CD4-positive, alpha-beta T cell (primary cell): ENCODE measurements at regions not wholly inside any gene's neighbourhood (a gene's known extent, or its start where the extent isn't known, plus 50 kb on each side); places are given as distances from the start of the nearest gene placed in this dataset.

ENCODE experiments used
- ATAC-seq: fragments of 200-7000 bp; cut with Tn5 transposase; one replicate; pipeline ENCODE4 v1.10.0; 2022; ENCODE audit warnings: mild to moderate bottlenecking; ENCODE audit not compliant: poor library complexity
- CTCF ChIA-PET: fragments of 350-600 bp; sonication (Branson Sonifier 250); formaldehyde crosslinking; loops from one replicate; lab custom pipeline; 2021; ENCODE audit warnings: antibody characterized with exemption, inconsistent platforms; lab: Charles Lee
- POLR2A ChIA-PET: fragments of 350-600 bp; sonication (Branson Sonifier 250); formaldehyde crosslinking; loops from one replicate; lab custom pipeline; 2021; ENCODE audit warnings: antibody characterized with exemption, inconsistent platforms; lab: Charles Lee
- DNase-seq, 14 experiments: peaks; one replicate each; pipeline ENCODE4 v3.0.0-alpha.2; 2013 to 2020; ENCODE audit warnings: mixed read lengths in 2 of 14
- H3K27ac ChIP-seq, 2 donors: one replicate each; pipeline versions ENCODE4 v1.5.1 to v1.7.0; 2013; ENCODE audit warnings: low read length in 2 of 2, low read depth in 1 of 2, mild to moderate bottlenecking in 1 of 2
- H3K27me3 ChIP-seq, 2 experiments: 1 replicate in 1 of 2; 2 replicates in 1 of 2; pipeline versions ENCODE4 v1.6.1 to v1.7.0; 2013; ENCODE audit warnings: low read length in 2 of 2, control low read depth in 1 of 2, mild to moderate bottlenecking in 1 of 2, moderate library complexity in 1 of 2; ENCODE audit not compliant: insufficient read depth in 2 of 2, control insufficient read depth in 1 of 2
- H3K36me3 ChIP-seq: one replicate; pipeline ENCODE4 v1.6.1; 2013; ENCODE audit warnings: low read length, control low read depth; ENCODE audit not compliant: insufficient read depth
- H3K4me1 ChIP-seq: one replicate; pipeline ENCODE4 v1.6.1; 2013; ENCODE audit warnings: low read length, control low read depth; ENCODE audit not compliant: insufficient read depth
- H3K4me3 ChIP-seq: one replicate; pipeline ENCODE4 v1.5.1; 2013; ENCODE audit warnings: mild to moderate bottlenecking, low read length, moderate library complexity
- H3K9me3 ChIP-seq, 2 experiments: 1 replicate in 1 of 2; 2 replicates in 1 of 2; pipeline versions ENCODE4 v1.6.1 to v1.7.0; 2013; ENCODE audit warnings: low read length in 2 of 2, mild to moderate bottlenecking in 2 of 2, control low read depth in 1 of 2, moderate library complexity in 1 of 2; ENCODE audit not compliant: control insufficient read depth in 1 of 2, insufficient read depth in 1 of 2
- H3K27ac Mint-ChIP-seq: one replicate; pipeline ENCODE4 v1.8.0; 2020; ENCODE audit warnings: mixed read lengths
- H3K27me3 Mint-ChIP-seq: one replicate; pipeline ENCODE4 v1.8.0; 2021; ENCODE audit warnings: mixed read lengths
- H3K36me3 Mint-ChIP-seq: one replicate; pipeline ENCODE4 v1.8.0; 2021; ENCODE audit warnings: low read depth, mixed read lengths
- H3K4me1 Mint-ChIP-seq: one replicate; pipeline ENCODE4 v1.8.0; 2021; ENCODE audit warnings: low read depth, mixed read lengths
- H3K4me3 Mint-ChIP-seq: one replicate; pipeline ENCODE4 v1.8.0; 2020; ENCODE audit warnings: mild to moderate bottlenecking, mixed read lengths
- H3K9me3 Mint-ChIP-seq: one replicate; pipeline ENCODE4 v1.8.0; 2020; ENCODE audit warnings: mixed read lengths
- CTCF ChIP-seq: fragments of 200-600 bp; IDR thresholded peaks from one replicate; pipeline ENCODE4 v1.8.0; 2022; ENCODE audit warnings: antibody characterized with exemption, mild to moderate bottlenecking
- intact Hi-C, 2 experiments: fragments of 100-400 bp; cut with DNase I in 1 of 2; cut with micrococcal nuclease in 1 of 2; formaldehyde crosslinking; loops; one replicate each; pipeline versions ENCODE4 v1.15.1 to v1.9.0; 2023 to 2025; cut with DNase I, micrococcal nuclease

GRCh38 chr12:46483572-46484395 is 111.2 kb upstream of the SLC38A2 start:
- ChIA-PET POLR2A (no interaction called here), CTCF (interaction anchor here (1.5 kb wide), 1 partner anchor 10 kb away, joined by 4 read pairs; no protein-coding TSS in a partner anchor)
- ATAC-seq (no peak), DNase-seq (no peak)
- no peak overlapping the region for H3K27ac ChIP-seq
- Mint-ChIP-seq H3K9me3 (no peaks in the 10 kb centered on the region), H3K4me3 (no peak overlapping the region), H3K36me3 (no peaks in the 10 kb centered on the region), H3K4me1 (no peaks in the 10 kb centered on the region), H3K27ac (no peak overlapping the region), H3K27me3 (no peaks in the 10 kb centered on the region)
- no peak for TF ChIP-seq CTCF
- no peak overlapping the region for H3K4me3 ChIP-seq
- no peaks in the 10 kb centered on the region for H3K9me3 ChIP-seq
- intact Hi-C loops = no loop called here
- no peaks in the 10 kb centered on the region for H3K4me1 ChIP-seq
- no peaks in the 10 kb centered on the region for H3K36me3 ChIP-seq
- no peaks in the 10 kb centered on the region for H3K27me3 ChIP-seq

- Histone ChIP-seq H3K36me3 (no peaks in the 10 kb centered on the region), H3K9me3 (no peaks in the 10 kb centered on the region), H3K27ac (no peak overlapping the region), H3K4me3 (no peak overlapping the region), H3K27me3 (no peaks in the 10 kb centered on the region), H3K4me1 (no peaks in the 10 kb centered on the region)
- ChIA-PET CTCF (no interaction called here), POLR2A (no interaction called here)
- no peak for DNase-seq
- no peak overlapping the region for H3K27ac Mint-ChIP-seq
- no peaks in the 10 kb centered on the region for H3K9me3 Mint-ChIP-seq
- no peak overlapping the region for H3K4me3 Mint-ChIP-seq
- no peak for TF ChIP-seq CTCF
- intact Hi-C loops = no loop called here
- ATAC-seq = no peak
- H3K4me1 Mint-ChIP-seq = no peaks in the 10 kb centered on the region
- no peaks in the 10 kb centered on the region for H3K36me3 Mint-ChIP-seq
- no peaks in the 10 kb centered on the region for H3K27me3 Mint-ChIP-seq
Observed at GRCh38 chr12:46480724-46481123, 108.2 kb upstream of the SLC38A2 start.

- ATAC-seq (no peak), DNase-seq (no peak)
- no peaks in the 10 kb centered on the region for H3K4me1 Mint-ChIP-seq
- no peak overlapping the region for H3K4me3 Mint-ChIP-seq
- Histone ChIP-seq H3K36me3 (no peaks in the 10 kb centered on the region), H3K4me1 (no peaks in the 10 kb centered on the region), H3K27me3 (no peaks in the 10 kb centered on the region), H3K9me3 (no peaks in the 10 kb centered on the region), H3K27ac (no peak overlapping the region), H3K4me3 (no peak overlapping the region)
- CTCF ChIA-PET = no interaction called here
- no peak overlapping the region for H3K27ac Mint-ChIP-seq
- no peaks in the 10 kb centered on the region for H3K27me3 Mint-ChIP-seq
- no peaks in the 10 kb centered on the region for H3K36me3 Mint-ChIP-seq
- intact Hi-C loops = no loop called here
- H3K9me3 Mint-ChIP-seq = no peaks in the 10 kb centered on the region
- no peak for TF ChIP-seq CTCF
- POLR2A ChIA-PET = no interaction called here
Observed at GRCh38 chr12:46480316-46480715, 107.7 kb upstream of the SLC38A2 start.
